Stomach (tissue), 4 donors: ENCODE measurements at regions not wholly inside any gene's neighbourhood (a gene's known extent, or its start where the extent isn't known, plus 50 kb on each side); places are given as distances from the start of the nearest gene placed in this dataset.

Experiments
- CTCF ChIP-seq, 7 experiments: fragments of 450-650 bp in 4 of 7; fragments of 200-600 bp in 3 of 7; sonication (generic) in 3 of 7; IDR thresholded peaks; one replicate each; pipeline ENCODE4 v1.5.1; 2016 to 2019; ENCODE audit warnings: antibody characterized with exemption in 7 of 7, control low read depth in 2 of 7, mild to moderate bottlenecking in 1 of 7
- POLR2A ChIP-seq, 4 donors: fragments of 450-650 bp; IDR thresholded peaks; one replicate each; pipeline ENCODE4 v1.6.1; 2016; ENCODE audit warnings: antibody characterized with exemption in 4 of 4, control low read depth in 2 of 4, mild to moderate bottlenecking in 1 of 4, moderate library complexity in 1 of 4

- no peak for TF ChIP-seq POLR2A (IDR thresholded peaks at IDR 0.05)
- TF ChIP-seq CTCF (IDR thresholded peaks at IDR 0.05) = no peak
These were observed 270.1 kb downstream of the BUD13 start for GRCh38 chr11:116502641-116503061.
